NCI-H345 (cell line): ENCODE measurements at regions not wholly inside any gene's neighbourhood (a gene's known extent, or its start where the extent isn't known, plus 50 kb on each side); places are given as distances from the start of the nearest gene placed in this dataset.

Experiments used
- DNase-seq: peaks from one replicate; lab custom pipeline; 2025; lab: John Stamatoyannopoulos, UW

GRCh38 chr20:12371990-12372389 lies 454.3 kb downstream of the BTBD3 start:
- DNase-seq, result peak; percentile 95

GRCh38 chr20:12372557-12372956 lies 454.9 kb downstream of the BTBD3 start:
- DNase-seq, result peak; percentile 92

GRCh38 chr20:12375967-12376366 lies 458.3 kb downstream of the BTBD3 start:
- no peak for DNase-seq

GRCh38 chr20:12383821-12384220 lies 466.1 kb downstream of the BTBD3 start:
- no peak for DNase-seq

GRCh38 chr20:12386821-12387220 lies 469.1 kb downstream of the BTBD3 start:
- no peak for DNase-seq

- peak; percentile 22 for DNase-seq
These were observed 473.4 kb downstream of the BTBD3 start for GRCh38 chr20:12391099-12391498.

- DNase-seq, result no peak
These were observed 477.1 kb downstream of the BTBD3 start for GRCh38 chr20:12394786-12395185.

- no peak for DNase-seq
These were observed 477.7 kb downstream of the BTBD3 start for GRCh38 chr20:12395353-12395752.

- no peak for DNase-seq
These were observed 478.1 kb downstream of the BTBD3 start for GRCh38 chr20:12395760-12396159.

GRCh38 chr20:12399110-12399836 lies 481.6 kb downstream of the BTBD3 start:
- DNase-seq, result no peak

- no peak for DNase-seq
These were observed 487.2 kb downstream of the BTBD3 start for GRCh38 chr20:12404941-12405340.

- no peak for DNase-seq
These were observed 489.3 kb downstream of the BTBD3 start for GRCh38 chr20:12406978-12407377.

- no peak for DNase-seq
These were observed 491.8 kb downstream of the BTBD3 start for GRCh38 chr20:12409501-12409900.

- DNase-seq, result no peak
These were observed 493.1 kb downstream of the BTBD3 start for GRCh38 chr20:12410783-12411182.

GRCh38 chr20:12411246-12411940 lies 493.7 kb downstream of the BTBD3 start:
- DNase-seq, result no peak

- peak; percentile 12 for DNase-seq
These were observed 495.4 kb downstream of the BTBD3 start for GRCh38 chr20:12413116-12413515.

GRCh38 chr20:12414446-12415274 lies 497.0 kb downstream of the BTBD3 start:
- DNase-seq, result no peak

- DNase-seq, result no peak
These were observed 498.6 kb downstream of the BTBD3 start for GRCh38 chr20:12416281-12416680.

- DNase-seq, result no peak
These were observed 516.0 kb downstream of the BTBD3 start for GRCh38 chr20:12433724-12434123.

GRCh38 chr20:12434672-12435071 lies 517.0 kb downstream of the BTBD3 start:
- DNase-seq, result no peak

GRCh38 chr20:12435268-12435667 lies 517.6 kb downstream of the BTBD3 start:
- DNase-seq, result no peak

- DNase-seq, result no peak
These were observed 536.0 kb downstream of the BTBD3 start for GRCh38 chr20:12453711-12454110.

GRCh38 chr20:12455148-12455547 lies 537.5 kb downstream of the BTBD3 start:
- DNase-seq, result no peak
